HepG2 (cell line): ENCODE measurements at regions not wholly inside any gene's neighbourhood (a gene's known extent, or its start where the extent isn't known, plus 50 kb on each side); places are given as distances from the start of the nearest gene placed in this dataset.

Source experiments
- CBX2 ChIP-seq, 2 experiments: fragments of 200-600 bp in 1 of 2; sonication (generic); formaldehyde crosslinking in 1 of 2; IDR thresholded peaks; 2 replicates each; pipeline versions ENCODE4 v1.7.0 to v1.8.1; 2018 to 2022; ENCODE audit warnings: low read depth in 2 of 2, low read length in 1 of 2, mild to moderate bottlenecking in 1 of 2, missing genetic modification reagents in 1 of 2
- GPN1 ChIP-seq: sonication (generic); formaldehyde crosslinking; IDR thresholded peaks from 2 replicates; pipeline ENCODE4 v1.5.1; 2020; ENCODE audit warnings: missing genetic modification reagents, borderline replicate concordance
- HMG20A ChIP-seq: IDR thresholded peaks from 2 replicates; pipeline ENCODE4 v1.6.1; 2016; ENCODE audit warnings: borderline replicate concordance
- MIER2 ChIP-seq: IDR thresholded peaks from 2 replicates; pipeline ENCODE4 v1.6.1; 2016; ENCODE audit warnings: missing biosample characterization, missing genetic modification reagents
- NR2F6 ChIP-seq, 2 experiments: IDR thresholded peaks; 2 replicates each; pipeline ENCODE4 v1.6.1; 2016; ENCODE audit warnings: antibody characterized with exemption in 1 of 2, mild to moderate bottlenecking in 1 of 2
- PRDM4 ChIP-seq: sonication (generic); formaldehyde crosslinking; IDR thresholded peaks from 2 replicates; pipeline ENCODE4 v1.9.0; 2021; ENCODE audit warnings: missing genetic modification reagents, borderline replicate concordance
- PTBP1 ChIP-seq: fragments of 200-400 bp; formaldehyde crosslinking; IDR thresholded peaks from 2 replicates; pipeline ENCODE4 v1.6.1; 2018; ENCODE audit warnings: low read length, low read depth; ENCODE audit not compliant: poor library complexity, severe bottlenecking
- RNF219 ChIP-seq: sonication (generic); formaldehyde crosslinking; IDR thresholded peaks from 2 replicates; pipeline ENCODE4 v1.5.0; 2020; ENCODE audit warnings: mild to moderate bottlenecking, missing genetic modification reagents
- SALL2 ChIP-seq: sonication (generic); formaldehyde crosslinking; IDR thresholded peaks from 2 replicates; pipeline ENCODE4 v1.8.1; 2023; ENCODE audit warnings: mild to moderate bottlenecking, missing genetic modification reagents, inconsistent platforms
- ZBTB14 ChIP-seq: sonication (generic); formaldehyde crosslinking; IDR thresholded peaks from 2 replicates; pipeline ENCODE4 v1.4.0; 2020; ENCODE audit warnings: missing genetic modification reagents
- ZNF33A ChIP-seq: sonication (generic); formaldehyde crosslinking; IDR thresholded peaks from 2 replicates; pipeline ENCODE4 v1.5.1; 2020; ENCODE audit warnings: missing genetic modification reagents, mild to moderate bottlenecking, moderate library complexity, borderline replicate concordance
- ZNF670 ChIP-seq: sonication (generic); formaldehyde crosslinking; IDR thresholded peaks from 2 replicates; pipeline ENCODE4 v1.8.0; 2022; ENCODE audit warnings: mild to moderate bottlenecking, missing genetic modification reagents, borderline replicate concordance
- ZNF724P ChIP-seq: sonication (generic); formaldehyde crosslinking; IDR thresholded peaks from 2 replicates; pipeline ENCODE4 v1.8.0; 2022; ENCODE audit warnings: missing genetic modification reagents, borderline replicate concordance
- ZNF775 ChIP-seq: sonication (generic); formaldehyde crosslinking; IDR thresholded peaks from 2 replicates; pipeline ENCODE4 v1.4.0; 2020; ENCODE audit warnings: missing genetic modification reagents, mild to moderate bottlenecking, moderate library complexity, borderline replicate concordance
- ZNF777 ChIP-seq: sonication (generic); formaldehyde crosslinking; IDR thresholded peaks from 2 replicates; pipeline ENCODE4 v1.4.0; 2020; ENCODE audit warnings: missing genetic modification reagents
- ZNF850 ChIP-seq: sonication (generic); formaldehyde crosslinking; conservative IDR thresholded peaks from 2 replicates; pipeline ENCODE4 v1.9.0; 2021; ENCODE audit warnings: mild to moderate bottlenecking, missing genetic modification reagents
- ZSCAN21 ChIP-seq: sonication (generic); formaldehyde crosslinking; IDR thresholded peaks from 2 replicates; pipeline ENCODE4 v1.8.0; 2022; ENCODE audit warnings: mild to moderate bottlenecking, missing genetic modification reagents, moderate library complexity, borderline replicate concordance
- TF ChIP-seq, protein P1 (sequence below): sonication (generic); formaldehyde crosslinking; conservative IDR thresholded peaks from 2 replicates; pipeline ENCODE4 v1.4.0; 2020; ENCODE audit warnings: mild to moderate bottlenecking, missing genetic modification reagents, moderate library complexity

DNA sequence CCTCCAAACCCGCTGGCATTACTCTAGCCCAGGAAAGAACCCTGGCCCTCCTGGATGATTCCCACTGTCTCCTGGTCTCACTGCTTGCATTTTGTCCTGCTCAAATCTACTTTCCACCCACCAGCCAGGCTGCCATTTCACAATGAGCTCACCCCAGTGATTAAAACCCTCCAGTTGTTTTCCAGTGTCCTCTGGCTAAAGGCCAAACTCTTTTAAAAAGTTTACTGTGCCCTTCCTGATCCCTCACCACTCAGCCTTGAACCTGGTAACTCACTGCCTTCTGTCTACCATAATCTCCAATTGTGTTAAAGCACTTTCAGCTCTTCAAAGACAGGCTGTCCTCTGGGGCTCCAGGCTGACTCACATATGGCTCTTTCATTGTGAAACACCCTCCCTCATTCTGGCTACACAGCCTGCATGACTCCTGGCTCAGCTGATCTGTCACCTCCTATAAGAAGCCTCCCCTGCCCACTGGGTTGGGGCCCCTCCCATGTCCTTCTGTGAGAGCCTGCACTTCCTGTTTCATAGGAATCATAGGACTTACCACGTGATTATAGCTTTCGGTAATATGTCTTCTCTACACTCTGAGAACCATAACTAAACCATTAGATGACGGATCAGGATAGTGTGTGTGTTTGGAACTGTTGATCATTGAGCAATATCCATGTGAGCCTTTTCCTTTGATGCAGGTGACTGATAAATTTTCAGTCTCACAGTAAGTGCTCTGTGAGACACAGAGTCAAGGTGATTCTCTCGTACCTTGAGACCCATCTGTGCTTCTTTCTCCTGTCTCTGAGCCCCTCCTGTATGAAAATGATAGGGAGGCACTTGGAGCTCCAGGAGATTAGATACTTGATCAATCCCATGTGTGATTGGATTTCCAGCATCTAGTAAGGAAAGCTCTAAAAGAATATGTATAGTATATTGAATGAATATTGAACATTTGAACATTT lies 590.8 kb upstream of the ID2 start (continued):
- TF ChIP-seq ZBTB14 (no peak), PTBP1 (no peak), PRDM4 (no peak), SALL2 (CRISPR knock-in tag) (no peak; the same call in 1 of the 2 replicates), MIER2 (CRISPR knock-in tag) (peak; percentile 70), ZNF670 (CRISPR knock-in tag) (peak; percentile 79), CBX2 (IDR thresholded peaks at IDR 0.05; ENCODE audit: low read depth, low read length) (no peak), CBX2 (CRISPR knock-in tag; IDR thresholded peaks at IDR 0.05; ENCODE audit: low read depth) (no peak), ZNF724P (CRISPR knock-in tag) (peak; percentile 54; the same call in 1 of the 2 replicates), RNF219 (CRISPR knock-in tag) (0 out of 2 replicates have a peak, but pooled peaks have one; percentile 8), ZNF850 (no peak), ZNF777 (CRISPR knock-in tag) (no peak), HMG20A (CRISPR knock-in tag) (peak; percentile 86; the same call in 1 of the 2 replicates), ZSCAN21 (CRISPR knock-in tag) (peak; percentile 86; the same call in 1 of the 2 replicates), ZNF33A (CRISPR knock-in tag) (no peak), GPN1 (CRISPR knock-in tag) (no peak), NR2F6 (IDR thresholded peaks at IDR 0.05) (peak; percentile 87), NR2F6 (CRISPR knock-in tag; IDR thresholded peaks at IDR 0.05) (peak; percentile 88), ZNF775 (CRISPR knock-in tag) (peak; percentile 92; the same call in 1 of the 2 replicates)
- TF ChIP-seq, protein P1, sequence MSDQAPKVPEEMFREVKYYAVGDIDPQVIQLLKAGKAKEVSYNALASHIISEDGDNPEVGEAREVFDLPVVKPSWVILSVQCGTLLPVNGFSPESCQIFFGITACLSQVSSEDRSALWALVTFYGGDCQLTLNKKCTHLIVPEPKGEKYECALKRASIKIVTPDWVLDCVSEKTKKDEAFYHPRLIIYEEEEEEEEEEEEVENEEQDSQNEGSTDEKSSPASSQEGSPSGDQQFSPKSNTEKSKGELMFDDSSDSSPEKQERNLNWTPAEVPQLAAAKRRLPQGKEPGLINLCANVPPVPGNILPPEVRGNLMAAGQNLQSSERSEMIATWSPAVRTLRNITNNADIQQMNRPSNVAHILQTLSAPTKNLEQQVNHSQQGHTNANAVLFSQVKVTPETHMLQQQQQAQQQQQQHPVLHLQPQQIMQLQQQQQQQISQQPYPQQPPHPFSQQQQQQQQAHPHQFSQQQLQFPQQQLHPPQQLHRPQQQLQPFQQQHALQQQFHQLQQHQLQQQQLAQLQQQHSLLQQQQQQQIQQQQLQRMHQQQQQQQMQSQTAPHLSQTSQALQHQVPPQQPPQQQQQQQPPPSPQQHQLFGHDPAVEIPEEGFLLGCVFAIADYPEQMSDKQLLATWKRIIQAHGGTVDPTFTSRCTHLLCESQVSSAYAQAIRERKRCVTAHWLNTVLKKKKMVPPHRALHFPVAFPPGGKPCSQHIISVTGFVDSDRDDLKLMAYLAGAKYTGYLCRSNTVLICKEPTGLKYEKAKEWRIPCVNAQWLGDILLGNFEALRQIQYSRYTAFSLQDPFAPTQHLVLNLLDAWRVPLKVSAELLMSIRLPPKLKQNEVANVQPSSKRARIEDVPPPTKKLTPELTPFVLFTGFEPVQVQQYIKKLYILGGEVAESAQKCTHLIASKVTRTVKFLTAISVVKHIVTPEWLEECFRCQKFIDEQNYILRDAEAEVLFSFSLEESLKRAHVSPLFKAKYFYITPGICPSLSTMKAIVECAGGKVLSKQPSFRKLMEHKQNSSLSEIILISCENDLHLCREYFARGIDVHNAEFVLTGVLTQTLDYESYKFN, result peak; percentile 91
